ENCODE measurements at regions not wholly inside any gene's neighbourhood (a gene's known extent, or its start where the extent isn't known, plus 50 kb on each side); places are given as distances from the start of the nearest gene placed in this dataset.

- no peak for DNase-seq (ENCODE audit: low read depth)
Observed at GRCh38 chr6:140320081-140321080, 945.9 kb upstream of the CITED2 start.

- peak; percentile 64 for DNase-seq (ENCODE audit: low read depth)
Observed at GRCh38 chr6:140319209-140319608, 944.8 kb upstream of the CITED2 start.

- no peak for DNase-seq (ENCODE audit: low read depth)
Observed at GRCh38 chr6:140318408-140318807, 944.0 kb upstream of the CITED2 start.

GRCh38 chr6:140317950-140318349 is 943.5 kb upstream of the CITED2 start:
- no peak for DNase-seq (ENCODE audit: low read depth)

- DNase-seq (ENCODE audit: low read depth) = no peak
Observed at GRCh38 chr6:140316966-140317365, 942.5 kb upstream of the CITED2 start.

GRCh38 chr6:140314682-140315081 is 940.2 kb upstream of the CITED2 start:
- no peak for DNase-seq (ENCODE audit: low read depth)

- DNase-seq (ENCODE audit: low read depth) = peak; percentile 49
Observed at GRCh38 chr6:140311146-140311545, 936.7 kb upstream of the CITED2 start.

GRCh38 chr6:140303218-140303949 is 928.9 kb upstream of the CITED2 start:
- DNase-seq (ENCODE audit: low read depth) = no peak

- peak; percentile 23 for DNase-seq (ENCODE audit: low read depth)
Observed at GRCh38 chr6:140300331-140300730, 925.9 kb upstream of the CITED2 start.

GRCh38 chr6:140289186-140289585 is 914.7 kb upstream of the CITED2 start:
- no peak for DNase-seq (ENCODE audit: low read depth)

GRCh38 chr6:140285998-140286690 is 911.7 kb upstream of the CITED2 start:
- DNase-seq (ENCODE audit: low read depth) = no peak

GRCh38 chr6:140285471-140285870 is 911.0 kb upstream of the CITED2 start:
- DNase-seq (ENCODE audit: low read depth) = no peak

- DNase-seq (ENCODE audit: low read depth) = no peak
Observed at GRCh38 chr6:140284871-140285270, 910.4 kb upstream of the CITED2 start.

- no peak for DNase-seq (ENCODE audit: low read depth)
Observed at GRCh38 chr6:140283197-140283596, 908.7 kb upstream of the CITED2 start.

- no peak for DNase-seq (ENCODE audit: low read depth)
Observed at GRCh38 chr6:140281767-140282166, 907.3 kb upstream of the CITED2 start.

- DNase-seq (ENCODE audit: low read depth) = peak; percentile 34
Observed at GRCh38 chr6:140281236-140281635, 906.8 kb upstream of the CITED2 start.

- DNase-seq (ENCODE audit: low read depth) = no peak
Observed at GRCh38 chr6:140276719-140277118, 902.3 kb upstream of the CITED2 start.

- DNase-seq (ENCODE audit: low read depth) = no peak
Observed at GRCh38 chr6:140276133-140276532, 901.7 kb upstream of the CITED2 start.

GRCh38 chr6:140275725-140276124 is 901.3 kb upstream of the CITED2 start:
- no peak for DNase-seq (ENCODE audit: low read depth)

- no peak for DNase-seq (ENCODE audit: low read depth)
Observed at GRCh38 chr6:140274548-140274947, 900.1 kb upstream of the CITED2 start.

GRCh38 chr6:140271759-140272377 is 897.4 kb upstream of the CITED2 start:
- DNase-seq (ENCODE audit: low read depth) = no peak

GRCh38 chr6:140269591-140270165 is 895.2 kb upstream of the CITED2 start:
- DNase-seq (ENCODE audit: low read depth) = no peak

Measured in EH (cell line).